Right atrium auricular region (tissue), 2 donors: ENCODE measurements at regions not wholly inside any gene's neighbourhood (a gene's known extent, or its start where the extent isn't known, plus 50 kb on each side); places are given as distances from the start of the nearest gene placed in this dataset.

ENCODE experiments used
- DNase-seq: peaks from one replicate; pipeline ENCODE4 v3.0.0-alpha.2; 2019; ENCODE audit warnings: low spot score
- H3K27ac ChIP-seq, 2 donors: fragments of 200-600 bp; sonication (generic); 1 replicate in 1 of 2; 2 replicates in 1 of 2; pipeline ENCODE4 v1.5.1; 2016 to 2019
- H3K27me3 ChIP-seq, 2 donors: fragments of 200-600 bp; sonication (generic); one replicate each; pipeline versions ENCODE4 v1.5.1 to v1.6.0; 2017 to 2019
- H3K36me3 ChIP-seq: fragments of 200-600 bp; sonication (generic); one replicate; pipeline ENCODE4 v1.5.1; 2016
- H3K4me1 ChIP-seq, 2 donors: fragments of 200-600 bp; sonication (generic); one replicate each; pipeline versions ENCODE4 v1.5.1 to v1.6.0; 2017 to 2019
- H3K4me3 ChIP-seq, 2 donors: fragments of 200-600 bp; sonication (generic); 1 replicate in 1 of 2; 2 replicates in 1 of 2; pipeline ENCODE4 v1.5.1; 2017 to 2019; ENCODE audit warnings: mild to moderate bottlenecking in 1 of 2, moderate library complexity in 1 of 2
- H3K9me3 ChIP-seq, 2 donors: fragments of 200-600 bp; sonication (generic); one replicate each; pipeline ENCODE4 v1.5.1; 2019
- TF ChIP-seq, protein P1 (sequence below), 2 donors: fragments of 200-600 bp; sonication (generic); IDR thresholded peaks; one replicate each; pipeline ENCODE4 v1.5.1; 2019; ENCODE audit warnings: antibody characterized with exemption in 2 of 2

DNA sequence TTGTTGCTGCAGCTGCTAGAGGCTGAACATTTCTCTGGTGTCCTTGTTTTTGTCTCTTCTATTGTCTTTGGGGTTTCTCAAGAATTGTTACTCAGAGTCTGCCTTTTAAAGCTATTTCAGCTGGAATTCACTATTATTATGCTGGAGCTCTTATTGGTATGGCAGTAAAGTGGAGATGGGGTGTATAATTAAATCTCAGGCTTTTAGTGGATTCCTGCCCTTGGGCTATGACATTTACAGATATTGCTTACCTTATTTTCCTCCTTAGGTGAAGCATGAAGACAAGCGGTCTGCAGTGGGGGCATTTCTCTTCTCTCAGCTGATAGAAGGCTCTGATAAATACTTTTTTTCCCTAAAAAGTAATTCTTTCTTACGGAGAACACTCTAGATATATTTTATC, 1656.6 kb upstream of the IGFBP7 start:
- Histone ChIP-seq H3K36me3 (no peaks in the 10 kb centered on the region), H3K4me3 (no peak overlapping the region), H3K27me3 (no peaks in the 10 kb centered on the region), H3K27ac (no peak overlapping the region), H3K9me3 (no peaks in the 10 kb centered on the region), H3K4me1 (no peaks in the 10 kb centered on the region)
- TF ChIP-seq, protein P1, sequence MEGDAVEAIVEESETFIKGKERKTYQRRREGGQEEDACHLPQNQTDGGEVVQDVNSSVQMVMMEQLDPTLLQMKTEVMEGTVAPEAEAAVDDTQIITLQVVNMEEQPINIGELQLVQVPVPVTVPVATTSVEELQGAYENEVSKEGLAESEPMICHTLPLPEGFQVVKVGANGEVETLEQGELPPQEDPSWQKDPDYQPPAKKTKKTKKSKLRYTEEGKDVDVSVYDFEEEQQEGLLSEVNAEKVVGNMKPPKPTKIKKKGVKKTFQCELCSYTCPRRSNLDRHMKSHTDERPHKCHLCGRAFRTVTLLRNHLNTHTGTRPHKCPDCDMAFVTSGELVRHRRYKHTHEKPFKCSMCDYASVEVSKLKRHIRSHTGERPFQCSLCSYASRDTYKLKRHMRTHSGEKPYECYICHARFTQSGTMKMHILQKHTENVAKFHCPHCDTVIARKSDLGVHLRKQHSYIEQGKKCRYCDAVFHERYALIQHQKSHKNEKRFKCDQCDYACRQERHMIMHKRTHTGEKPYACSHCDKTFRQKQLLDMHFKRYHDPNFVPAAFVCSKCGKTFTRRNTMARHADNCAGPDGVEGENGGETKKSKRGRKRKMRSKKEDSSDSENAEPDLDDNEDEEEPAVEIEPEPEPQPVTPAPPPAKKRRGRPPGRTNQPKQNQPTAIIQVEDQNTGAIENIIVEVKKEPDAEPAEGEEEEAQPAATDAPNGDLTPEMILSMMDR (IDR thresholded peaks at IDR 0.05): no peak
- DNase-seq: no peak

DNA sequence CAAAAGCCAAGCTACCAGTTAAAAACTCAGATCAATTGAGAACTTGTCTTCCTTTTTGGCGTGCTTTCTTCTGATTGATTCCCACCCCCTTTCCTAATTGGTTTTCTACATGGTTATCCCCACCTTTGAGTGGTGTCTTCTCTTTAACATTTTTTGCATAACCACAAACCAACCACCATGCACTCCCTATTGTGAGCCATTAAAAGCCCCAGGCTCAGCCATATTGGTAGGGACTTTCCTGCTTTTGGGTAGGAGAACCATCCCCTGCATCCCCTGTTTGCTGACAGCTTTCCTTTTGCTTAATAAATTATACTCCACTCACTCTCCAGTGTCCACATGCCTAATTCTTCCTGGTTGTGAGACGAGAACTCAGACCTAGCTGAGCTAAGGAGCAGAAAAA, 1651.4 kb upstream of the IGFBP7 start:
- no peak overlapping the region for H3K4me3 ChIP-seq
- DNase-seq: no peak
- H3K9me3 ChIP-seq: no peaks in the 10 kb centered on the region
- H3K27me3 ChIP-seq: no peaks in the 10 kb centered on the region
- no peak overlapping the region for H3K27ac ChIP-seq
- TF ChIP-seq, protein P1 (IDR thresholded peaks at IDR 0.05): no peak
- no peaks in the 10 kb centered on the region for H3K4me1 ChIP-seq
- H3K36me3 ChIP-seq: no peaks in the 10 kb centered on the region

DNA sequence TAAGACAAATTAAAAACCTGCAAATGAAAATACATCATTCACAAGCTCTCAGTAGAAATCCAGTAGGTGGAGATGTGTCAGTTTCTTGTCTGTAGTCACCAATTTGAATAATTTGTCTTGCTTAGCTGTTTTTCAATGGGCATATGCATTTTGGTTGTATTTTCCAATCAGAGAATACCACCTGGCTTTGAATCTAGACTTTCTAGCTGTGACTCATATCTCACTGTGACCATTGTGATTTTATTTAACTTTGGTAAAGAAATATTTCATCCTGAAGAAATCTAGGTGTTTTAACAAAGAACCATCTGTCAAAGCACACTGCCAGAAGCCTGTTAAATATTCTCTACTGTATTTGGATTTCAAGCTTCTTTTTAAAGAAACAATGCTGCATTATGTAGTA, 1650.6 kb upstream of the IGFBP7 start:
- Histone ChIP-seq H3K36me3 (no peaks in the 10 kb centered on the region), H3K4me3 (no peak overlapping the region), H3K27me3 (no peaks in the 10 kb centered on the region), H3K9me3 (no peaks in the 10 kb centered on the region), H3K4me1 (no peaks in the 10 kb centered on the region), H3K27ac (no peak overlapping the region)
- DNase-seq: no peak
- TF ChIP-seq, protein P1 (IDR thresholded peaks at IDR 0.05): no peak

GRCh38 chr4:58760100-58760499, 1649.9 kb upstream of the IGFBP7 start:
- Histone ChIP-seq H3K27ac (no peak overlapping the region), H3K36me3 (no peaks in the 10 kb centered on the region), H3K4me3 (no peak overlapping the region), H3K4me1 (no peaks in the 10 kb centered on the region), H3K9me3 (no peaks in the 10 kb centered on the region), H3K27me3 (no peaks in the 10 kb centered on the region)
- TF ChIP-seq, protein P1 (IDR thresholded peaks at IDR 0.05): no peak
- DNase-seq: no peak

DNA sequence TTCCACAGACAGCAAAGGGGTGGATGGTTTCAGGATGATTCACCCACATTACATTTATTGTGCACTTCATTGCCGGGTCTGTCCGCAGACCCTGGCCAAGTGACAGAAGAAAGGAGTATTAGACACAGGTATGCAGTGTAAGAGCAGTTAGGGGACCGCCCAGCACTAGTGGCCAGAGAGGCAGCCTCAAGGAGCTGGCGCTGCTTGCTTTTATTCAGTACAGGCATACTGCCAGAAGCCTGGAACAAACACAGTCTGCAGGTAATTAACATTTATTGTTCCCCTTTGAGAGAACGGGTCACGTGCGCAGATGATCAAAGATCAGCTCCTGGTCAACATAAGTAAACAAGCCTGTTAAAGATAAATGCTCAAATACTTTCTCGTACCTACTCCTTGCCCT, 1639.0 kb upstream of the IGFBP7 start:
- H3K4me1 ChIP-seq: no peaks in the 10 kb centered on the region
- no peaks in the 10 kb centered on the region for H3K9me3 ChIP-seq

DNA sequence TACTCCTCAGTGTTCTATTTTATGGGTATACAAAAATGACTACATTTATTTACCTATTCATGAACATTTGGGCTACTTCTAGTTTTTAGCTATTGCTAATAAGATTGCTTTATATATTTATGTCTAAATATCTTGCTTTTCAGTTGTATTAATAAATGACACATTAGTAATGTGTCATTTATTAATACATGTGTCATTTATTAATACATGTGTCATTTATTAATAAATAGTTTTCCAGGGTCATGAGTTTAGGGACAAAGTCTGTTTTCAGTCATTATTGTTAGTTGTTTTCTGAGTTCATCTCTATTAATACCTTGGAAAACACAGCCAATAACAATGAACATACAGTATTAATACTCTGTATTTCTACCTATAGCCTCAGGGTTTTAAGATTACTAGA, 1630.7 kb upstream of the IGFBP7 start:
- TF ChIP-seq, protein P1 (IDR thresholded peaks at IDR 0.05): no peak
- Histone ChIP-seq H3K4me1 (no peaks in the 10 kb centered on the region), H3K9me3 (no peaks in the 10 kb centered on the region), H3K36me3 (no peaks in the 10 kb centered on the region), H3K27me3 (no peaks in the 10 kb centered on the region), H3K4me3 (no peak overlapping the region), H3K27ac (no peak overlapping the region)
- no peak for DNase-seq

More for the DNA sequence above, 1639.0 kb upstream of the IGFBP7 start:
- Histone ChIP-seq H3K27ac (no peak overlapping the region), H3K4me3 (no peak overlapping the region), H3K36me3 (no peaks in the 10 kb centered on the region), H3K27me3 (no peaks in the 10 kb centered on the region)
- TF ChIP-seq, protein P1 (IDR thresholded peaks at IDR 0.05): no peak
- DNase-seq: no peak
